Erythroblast (primary cell): ENCODE measurements at regions not wholly inside any gene's neighbourhood (a gene's known extent, or its start where the extent isn't known, plus 50 kb on each side); places are given as distances from the start of the nearest gene placed in this dataset.

Source experiments
- GATA1 ChIP-seq: IDR thresholded peaks from 2 replicates; pipeline ENCODE4 v1.6.1; 2011; ENCODE audit warnings: low read depth, mild to moderate bottlenecking, control low read depth, low read length, moderate library complexity
- POLR2A ChIP-seq: IDR thresholded peaks from 2 replicates; pipeline ENCODE4 v1.6.1; 2011; ENCODE audit warnings: mild to moderate bottlenecking, low read length

DNA sequence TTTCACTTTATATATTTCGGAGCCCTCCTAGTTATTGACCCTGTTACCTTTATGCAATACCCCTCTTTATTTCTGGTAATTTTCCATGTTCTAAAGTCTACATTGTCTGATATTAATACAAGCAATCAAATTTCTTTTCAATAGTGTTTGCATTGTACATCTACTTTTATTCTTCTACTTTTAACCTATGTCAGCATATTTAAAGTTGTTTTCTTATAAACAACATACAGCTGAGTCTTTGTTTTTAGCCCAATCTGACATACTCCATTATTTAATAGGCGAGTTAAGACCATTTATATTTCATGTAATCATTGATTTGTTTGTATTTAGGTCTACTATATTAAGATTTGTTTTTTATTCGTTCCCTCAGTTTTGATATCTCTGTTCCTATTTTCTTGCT, 108.5 kb upstream of the SPACA7 start:
- no peak for TF ChIP-seq POLR2A
- TF ChIP-seq GATA1, result no peak
